Gastroesophageal sphincter (tissue), 4 donors: ENCODE measurements at regions not wholly inside any gene's neighbourhood (a gene's known extent, or its start where the extent isn't known, plus 50 kb on each side); places are given as distances from the start of the nearest gene placed in this dataset.

Experiments used
- ATAC-seq: fragments of 150-250 bp; one replicate; pipeline ENCODE4 v1.9.1; 2016; ENCODE audit warnings: mild to moderate bottlenecking, moderate library complexity
- H3K27ac ChIP-seq, 4 donors: fragments of 200-600 bp; sonication (generic) in 3 of 4; 1 replicate in 3 of 4; 2 replicates in 1 of 4; pipeline ENCODE4 v1.5.1; 2016 to 2019
- H3K27me3 ChIP-seq: fragments of 200-600 bp; sonication (generic); one replicate; pipeline ENCODE4 v1.5.1; 2019
- H3K36me3 ChIP-seq, 2 donors: fragments of 200-600 bp; sonication (generic); one replicate each; pipeline ENCODE4 v1.5.1; 2019; ENCODE audit warnings: control low read depth in 1 of 2
- H3K4me1 ChIP-seq, 3 donors: fragments of 200-600 bp; sonication (generic); 1 replicate in 2 of 3; 2 replicates in 1 of 3; pipeline ENCODE4 v1.5.1; 2016 to 2019; ENCODE audit warnings: control low read depth in 2 of 3
- H3K4me3 ChIP-seq, 2 donors: fragments of 200-600 bp; sonication (generic); one replicate each; pipeline ENCODE4 v1.5.1; 2019; ENCODE audit warnings: mild to moderate bottlenecking in 1 of 2, moderate library complexity in 1 of 2
- H3K9me3 ChIP-seq, 3 donors: fragments of 200-600 bp; sonication (generic); one replicate each; pipeline ENCODE4 v1.5.1; 2017 to 2019; ENCODE audit warnings: control low read depth in 2 of 3
- CTCF ChIP-seq, 4 experiments: fragments of 200-600 bp in 2 of 4; fragments of 450-650 bp in 2 of 4; sonication (generic) in 1 of 4; IDR thresholded peaks; one replicate each; pipeline ENCODE4 v1.5.1; 2017 to 2019; ENCODE audit warnings: antibody characterized with exemption in 4 of 4, mild to moderate bottlenecking in 2 of 4, moderate library complexity in 2 of 4
- EP300 ChIP-seq: sonication (generic); formaldehyde crosslinking; IDR thresholded peaks from one replicate; pipeline ENCODE4 v1.6.1; 2017; ENCODE audit warnings: antibody characterized with exemption, mild to moderate bottlenecking
- POLR2A ChIP-seq, 2 donors: fragments of 450-650 bp; IDR thresholded peaks; one replicate each; pipeline ENCODE4 v1.6.1; 2017; ENCODE audit warnings: antibody characterized with exemption in 2 of 2, mild to moderate bottlenecking in 2 of 2, moderate library complexity in 1 of 2
- POLR2AphosphoS5 ChIP-seq: sonication (generic); formaldehyde crosslinking; IDR thresholded peaks from one replicate; pipeline ENCODE4 v1.6.1; 2017; ENCODE audit warnings: antibody characterized with exemption
- whole genome bisulfite sequencing, 2 donors: methylation state at CpG; one replicate each; pipeline ENCODE4 v1.1.5; 2018; ENCODE audit warnings: low coverage in 1 of 2; 5-methylcytosine and 5-hydroxymethylcytosine counted together

- Histone ChIP-seq H3K36me3 (no peaks in the 10 kb centered on the region), H3K27ac (no peak overlapping the region), H3K4me1 (no peaks in the 10 kb centered on the region), H3K9me3 (no peaks in the 10 kb centered on the region), H3K27me3 (no peaks in the 10 kb centered on the region), H3K4me3 (no peak overlapping the region)
- no peak for TF ChIP-seq EP300
- no peak for TF ChIP-seq CTCF (IDR thresholded peaks at IDR 0.05)
- TF ChIP-seq POLR2A (IDR thresholded peaks at IDR 0.05), result no peak
- TF ChIP-seq POLR2AphosphoS5, result no peak
- 91 to 95% methylated on average over 4 of the region's 4 CpGs for WGBS, 2 donors
- ATAC-seq, result no peak
Measured at GRCh38 chr1:193312432-193312831, 126.0 kb upstream of the B3GALT2 start.

- Histone ChIP-seq H3K27me3 (no peaks in the 10 kb centered on the region), H3K9me3 (no peaks in the 10 kb centered on the region), H3K36me3 (no peaks in the 10 kb centered on the region), H3K27ac (no peak overlapping the region), H3K4me1 (no peaks in the 10 kb centered on the region), H3K4me3 (no peak overlapping the region)
- TF ChIP-seq EP300 (no peak), POLR2A (IDR thresholded peaks at IDR 0.05) (no peak), CTCF (IDR thresholded peaks at IDR 0.05) (no peak), POLR2AphosphoS5 (no peak)
- no peak for ATAC-seq
- 62 to 89% methylated on average over 3 to 4 of the region's 4 CpGs for WGBS, 2 donors
Measured at GRCh38 chr1:193311226-193311948, 125.0 kb upstream of the B3GALT2 start.

GRCh38 chr1:193310564-193310963, 124.2 kb upstream of the B3GALT2 start:
- no peak for TF ChIP-seq POLR2A (IDR thresholded peaks at IDR 0.05)
- no peak for TF ChIP-seq CTCF (IDR thresholded peaks at IDR 0.05)
- no peak for TF ChIP-seq EP300
- no peak for TF ChIP-seq POLR2AphosphoS5
- Histone ChIP-seq H3K4me3 (no peak overlapping the region), H3K9me3 (no peaks in the 10 kb centered on the region), H3K4me1 (no peaks in the 10 kb centered on the region), H3K27ac (no peak overlapping the region), H3K27me3 (no peaks in the 10 kb centered on the region), H3K36me3 (no peaks in the 10 kb centered on the region)
- ATAC-seq, result no peak
- 33 to 55% methylated on average over 1 to 3 of the region's 3 CpGs for WGBS, 2 donors

GRCh38 chr1:193309936-193310475, 123.6 kb upstream of the B3GALT2 start:
- Histone ChIP-seq H3K36me3 (no peaks in the 10 kb centered on the region), H3K27ac (no peak overlapping the region), H3K27me3 (no peaks in the 10 kb centered on the region), H3K4me3 (no peak overlapping the region), H3K4me1 (no peaks in the 10 kb centered on the region), H3K9me3 (no peaks in the 10 kb centered on the region)
- TF ChIP-seq EP300, result no peak
- no peak for TF ChIP-seq CTCF (IDR thresholded peaks at IDR 0.05)
- TF ChIP-seq POLR2AphosphoS5, result no peak
- TF ChIP-seq POLR2A (IDR thresholded peaks at IDR 0.05), result no peak
- ATAC-seq, result no peak
- WGBS, 2 donors, result 80 to 88% methylated on average over 1 of the region's 1 CpG

GRCh38 chr1:193308438-193308837, 122.0 kb upstream of the B3GALT2 start:
- WGBS, 2 donors, result 60 to 70% methylated on average over 1 of the region's 1 CpG
- no peaks in the 10 kb centered on the region for H3K36me3 ChIP-seq
- no peaks in the 10 kb centered on the region for H3K9me3 ChIP-seq
- no peak overlapping the region for H3K27ac ChIP-seq
- ATAC-seq, result no peak
- no peak overlapping the region for H3K4me3 ChIP-seq
- TF ChIP-seq POLR2AphosphoS5 (no peak), CTCF (IDR thresholded peaks at IDR 0.05) (no peak), POLR2A (IDR thresholded peaks at IDR 0.05) (no peak), EP300 (no peak)
- H3K4me1 ChIP-seq, result no peaks in the 10 kb centered on the region
- no peaks in the 10 kb centered on the region for H3K27me3 ChIP-seq
